ENCODE measurements at regions not wholly inside any gene's neighbourhood (a gene's known extent, or its start where the extent isn't known, plus 50 kb on each side); places are given as distances from the start of the nearest gene placed in this dataset.
A peak's percentile ranks its signal among the peaks of the same experiment; 100 is the strongest.
"Not testable (repeated sequence)": the region's sequence is repeated elsewhere in the genome, so short reads cannot be mapped to it uniquely, and the experiment has no call there.

DNA sequence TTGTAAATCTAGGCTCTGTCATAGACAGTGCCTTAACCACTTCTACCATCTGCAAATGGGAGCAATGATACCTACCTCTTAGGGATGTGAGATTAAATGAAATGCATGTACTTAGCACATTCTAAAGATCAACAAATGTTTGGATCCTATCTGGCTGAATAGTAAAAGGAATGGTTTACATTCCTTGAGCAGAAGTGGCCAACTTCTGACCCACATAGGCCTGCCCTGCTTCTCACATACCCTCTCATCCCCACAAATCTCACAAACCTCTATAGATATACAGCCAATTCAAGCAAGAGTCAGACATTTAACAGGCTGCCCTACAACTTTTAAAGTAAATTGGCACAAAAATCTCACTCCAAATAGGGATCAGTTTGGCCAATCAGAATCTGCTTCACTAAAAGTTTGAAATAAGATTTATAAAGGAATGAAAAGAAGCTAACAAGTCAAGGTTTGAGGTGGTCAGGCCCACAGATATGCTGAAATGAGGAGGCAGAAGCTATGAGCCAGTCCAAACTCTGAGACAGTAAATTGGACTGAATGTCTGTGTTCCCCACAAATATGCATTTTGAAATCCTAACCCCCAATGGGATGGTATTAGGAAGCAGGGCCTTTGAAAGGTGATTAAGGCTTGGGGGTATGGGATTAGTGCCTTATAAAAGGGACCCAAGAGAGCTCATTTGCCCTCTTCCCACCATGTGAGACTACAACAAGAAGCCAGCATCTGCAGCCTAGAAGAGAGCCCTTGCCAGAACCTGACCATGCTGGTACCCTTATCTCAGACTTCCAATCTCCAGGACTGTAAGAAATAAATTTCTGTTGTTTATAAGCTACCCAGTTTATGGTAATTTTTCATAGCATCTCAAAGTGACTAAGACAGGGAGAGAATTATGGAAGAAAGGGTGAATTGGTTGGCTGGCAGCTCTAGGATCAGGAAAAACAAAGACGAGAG is 227.8 kb upstream of the RBMS1 start:
- DNase-seq (ENCODE audit: low read depth, low spot score): no peak

DNA sequence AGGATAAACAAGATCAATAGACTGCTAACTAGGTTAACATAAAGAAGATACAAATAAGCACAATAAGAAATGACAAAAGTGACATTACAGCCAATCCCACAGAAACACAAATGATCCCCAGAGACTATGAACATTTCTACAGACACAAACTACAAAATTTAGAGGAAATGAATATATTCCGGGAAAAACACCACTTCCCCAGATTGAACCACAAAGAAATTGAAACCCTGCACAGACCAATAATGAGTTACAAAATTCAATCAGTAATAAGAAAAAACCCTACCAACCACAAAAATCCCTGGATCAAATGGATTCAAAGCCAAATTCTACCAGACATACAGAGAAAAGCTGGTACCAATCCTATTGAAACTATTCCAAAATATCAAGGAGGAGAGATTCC is 232.4 kb upstream of the RBMS1 start:
- no peak for DNase-seq (ENCODE audit: low read depth, low spot score)

DNA sequence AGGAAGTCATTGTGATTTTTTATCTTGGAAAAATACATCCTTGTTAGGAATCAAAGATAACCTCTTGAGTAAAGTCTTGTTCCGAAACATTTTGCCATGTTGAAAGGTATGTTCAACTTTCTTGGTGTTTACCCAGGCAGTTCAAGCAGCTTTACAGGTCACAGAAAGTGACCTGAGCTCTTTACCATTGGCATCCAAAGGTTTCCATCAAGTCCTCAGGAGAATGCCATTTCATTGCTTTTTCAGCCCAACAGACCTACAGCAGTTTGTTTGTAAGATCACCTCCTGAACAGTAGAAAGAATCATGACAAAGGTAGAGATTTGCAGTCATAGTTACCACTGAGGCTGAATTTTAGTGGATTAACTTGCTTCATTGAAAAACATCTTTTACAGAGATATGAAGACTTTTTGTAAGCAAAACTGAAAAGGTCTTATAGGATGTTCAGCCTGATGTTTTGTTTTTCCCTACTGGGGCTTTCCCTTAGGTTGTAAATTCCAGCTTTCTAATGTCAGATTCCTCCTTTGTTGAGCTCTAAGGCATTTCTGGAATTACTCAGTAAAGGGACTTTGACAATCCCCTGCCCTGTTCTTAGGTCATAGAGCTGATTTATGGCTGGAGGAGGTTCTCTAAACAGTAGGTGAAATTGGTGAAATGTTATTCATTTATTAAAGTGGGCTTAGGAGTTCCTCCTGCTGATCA is 236.8 kb upstream of the RBMS1 start:
- DNase-seq (ENCODE audit: low read depth, low spot score): peak; percentile 54

DNA sequence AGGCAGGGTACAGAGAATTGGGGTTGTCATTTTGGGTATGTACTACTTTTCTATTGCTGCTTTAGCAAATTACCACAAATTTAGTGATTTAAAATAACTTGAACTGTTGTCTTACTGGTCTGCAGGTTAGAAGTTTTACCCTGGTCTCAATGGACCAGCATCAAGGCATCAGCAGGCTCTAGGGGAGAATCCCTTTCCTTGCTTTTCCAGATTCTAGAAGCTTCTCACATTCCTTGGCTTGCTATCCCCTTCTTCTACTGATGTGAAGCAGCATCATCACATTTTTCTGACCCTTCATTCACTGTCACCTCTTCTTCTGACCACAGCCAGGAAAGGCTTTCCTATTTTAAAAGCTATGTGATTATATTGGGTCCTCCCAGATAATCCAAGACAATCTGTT is 237.8 kb upstream of the RBMS1 start:
- DNase-seq (ENCODE audit: low read depth, low spot score): no peak

DNA sequence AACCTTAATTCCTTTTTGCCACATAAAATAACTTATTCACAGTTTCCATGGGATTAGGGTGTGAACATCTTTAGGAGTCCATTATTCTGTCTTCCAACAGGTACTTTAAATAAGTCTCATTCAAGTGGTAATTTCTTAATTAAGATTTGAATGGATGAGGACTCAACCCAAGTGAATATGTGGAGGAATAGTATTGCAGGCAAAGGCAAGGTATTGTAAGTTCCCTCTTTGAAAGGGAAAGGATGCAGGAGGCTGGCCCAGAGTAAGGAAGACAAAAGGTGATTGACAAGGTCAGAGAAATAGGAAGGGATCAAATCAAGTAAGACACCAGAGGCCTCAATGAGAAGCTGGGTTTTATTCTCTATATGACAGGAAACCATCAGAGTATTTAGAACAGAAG is 238.2 kb upstream of the RBMS1 start:
- no peak for DNase-seq (ENCODE audit: low read depth, low spot score)

DNA sequence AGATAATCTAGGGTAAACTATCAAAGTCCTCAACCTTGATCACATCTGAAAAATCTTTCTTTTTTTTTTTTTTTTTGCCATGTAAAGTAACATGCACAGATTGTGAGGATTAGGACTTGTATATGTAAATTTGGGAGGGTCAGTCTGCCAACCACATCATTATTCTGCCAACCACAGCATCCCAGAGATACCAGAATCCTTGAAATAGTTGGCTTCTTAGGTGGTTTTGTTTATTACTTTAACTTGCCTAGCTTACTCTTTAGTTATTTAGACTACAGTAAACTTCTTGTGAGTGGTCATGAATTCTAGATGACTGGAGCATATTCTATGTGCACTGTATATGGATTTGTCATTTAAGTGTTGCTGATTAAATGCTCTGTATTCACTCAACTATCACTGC is 242.1 kb upstream of the RBMS1 start:
- no peak for DNase-seq (ENCODE audit: low read depth, low spot score)

DNA sequence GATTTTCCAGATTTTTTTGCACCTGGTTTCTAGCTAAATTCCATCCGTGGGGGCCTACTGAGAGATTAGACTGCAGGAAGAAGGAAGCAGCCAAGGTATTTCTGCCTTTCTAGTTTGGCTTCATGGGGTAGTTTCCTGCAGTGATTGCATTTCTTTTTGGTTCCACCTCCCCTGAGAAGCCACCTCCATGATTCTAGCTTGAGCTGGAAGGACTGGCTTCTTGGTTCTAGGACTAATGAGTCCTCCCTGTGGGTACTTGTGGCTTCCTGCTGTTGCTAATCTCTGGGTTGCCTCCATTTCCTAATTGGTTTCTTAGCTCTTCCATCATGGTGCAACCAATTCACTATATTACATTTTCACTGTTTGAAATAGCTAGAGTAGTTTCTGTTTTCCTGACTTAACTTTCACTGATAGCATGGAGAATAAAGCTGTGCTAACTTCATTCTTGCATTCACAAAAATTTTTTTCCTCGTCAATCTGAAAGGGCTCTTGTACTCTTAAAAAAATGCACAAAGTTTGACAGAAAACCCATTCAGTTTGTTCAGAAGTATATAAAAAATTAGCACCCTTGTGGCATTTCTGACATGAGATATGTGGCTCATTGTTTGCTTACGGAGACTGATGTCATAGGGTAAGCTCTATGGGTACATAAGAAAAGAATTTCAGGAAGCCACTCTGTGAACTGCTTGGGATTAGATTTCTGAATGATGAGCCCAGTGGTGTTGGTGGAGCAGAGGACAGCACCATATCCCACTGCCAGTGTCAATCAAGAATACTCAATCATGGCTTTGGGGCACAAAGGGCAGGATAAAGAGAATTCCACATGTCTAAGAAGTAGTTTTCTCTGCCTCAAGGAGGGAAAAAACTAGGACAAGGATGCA is 242.8 kb upstream of the RBMS1 start:
- peak; percentile 7 for DNase-seq (ENCODE audit: low read depth, low spot score)

DNA sequence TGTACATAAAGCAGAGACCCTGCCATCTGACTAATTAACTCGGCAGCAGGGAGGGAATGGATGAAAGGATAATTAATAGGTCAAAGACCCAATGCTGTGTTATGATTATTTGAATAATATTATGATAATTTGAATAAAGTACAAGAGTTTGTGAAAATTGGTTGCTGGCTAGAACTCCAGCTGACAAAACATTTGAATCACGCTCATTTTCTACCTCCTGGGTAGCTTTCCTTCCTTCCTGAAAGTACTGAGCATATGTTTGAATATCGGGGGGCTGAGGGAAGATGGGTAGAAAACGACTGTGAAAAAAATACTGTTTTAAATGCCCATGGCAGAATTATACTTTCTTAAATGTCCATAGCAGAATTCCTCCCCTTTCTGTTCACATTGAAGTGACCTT is 243.6 kb upstream of the RBMS1 start:
- DNase-seq (ENCODE audit: low read depth, low spot score): no peak

DNA sequence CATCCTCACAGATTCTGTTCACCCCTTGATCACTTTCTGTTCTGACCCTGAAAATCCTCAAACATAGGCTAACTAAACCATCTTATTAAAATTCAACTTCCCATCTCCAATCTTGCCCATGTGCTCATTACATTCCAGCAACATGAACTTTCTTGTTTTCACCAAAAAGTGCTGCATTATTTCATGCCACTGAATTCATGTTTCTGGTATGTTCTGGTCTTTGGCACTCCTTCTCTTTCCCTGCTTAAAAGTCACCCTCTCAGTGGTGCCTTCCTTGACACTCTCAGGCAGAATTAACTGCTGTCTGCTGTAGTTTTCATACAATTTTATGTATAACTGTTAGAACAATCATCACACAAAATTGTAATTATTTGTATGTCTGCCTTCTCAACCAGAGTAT is 247.7 kb upstream of the RBMS1 start:
- DNase-seq (ENCODE audit: low read depth, low spot score): no peak

DNA sequence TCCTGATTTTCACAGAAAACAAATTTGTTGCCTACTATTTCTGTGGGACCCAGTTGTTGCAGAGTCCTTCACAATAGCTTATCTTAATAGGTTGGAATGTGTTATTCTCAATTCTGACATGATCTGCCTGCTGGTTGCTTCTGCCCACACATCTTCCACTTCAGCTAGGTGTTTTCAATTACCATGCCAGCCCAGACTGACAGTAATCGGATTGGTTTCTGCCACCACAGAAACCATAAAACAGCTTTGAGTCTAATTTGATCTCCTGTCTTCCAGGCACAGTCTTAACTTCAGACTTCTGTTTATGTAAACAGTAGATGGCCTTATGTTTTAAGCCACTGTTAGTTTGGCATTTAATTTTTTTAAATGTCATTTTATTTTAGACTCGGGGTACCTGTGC is 248.2 kb upstream of the RBMS1 start:
- no peak for DNase-seq (ENCODE audit: low read depth, low spot score)

DNA sequence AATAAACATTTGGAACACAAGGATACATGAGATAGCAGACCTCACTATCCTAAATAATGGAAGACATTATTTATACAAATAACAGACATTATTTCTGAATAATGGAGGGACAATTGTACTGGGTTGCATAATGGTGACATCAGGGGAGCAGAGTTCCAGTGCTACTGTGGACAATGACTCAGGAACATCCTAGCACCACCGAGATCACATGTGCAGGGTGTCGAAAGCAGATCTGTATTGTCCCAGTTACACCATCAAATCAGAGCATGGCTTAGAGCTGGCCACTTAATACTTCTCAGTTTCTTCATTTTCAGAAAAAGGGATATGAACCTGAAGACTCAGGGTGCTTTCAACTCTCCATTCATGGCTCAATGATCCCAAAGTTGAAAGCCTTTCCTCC is 249.1 kb upstream of the RBMS1 start:
- no peak for DNase-seq (ENCODE audit: low read depth, low spot score)

DNA sequence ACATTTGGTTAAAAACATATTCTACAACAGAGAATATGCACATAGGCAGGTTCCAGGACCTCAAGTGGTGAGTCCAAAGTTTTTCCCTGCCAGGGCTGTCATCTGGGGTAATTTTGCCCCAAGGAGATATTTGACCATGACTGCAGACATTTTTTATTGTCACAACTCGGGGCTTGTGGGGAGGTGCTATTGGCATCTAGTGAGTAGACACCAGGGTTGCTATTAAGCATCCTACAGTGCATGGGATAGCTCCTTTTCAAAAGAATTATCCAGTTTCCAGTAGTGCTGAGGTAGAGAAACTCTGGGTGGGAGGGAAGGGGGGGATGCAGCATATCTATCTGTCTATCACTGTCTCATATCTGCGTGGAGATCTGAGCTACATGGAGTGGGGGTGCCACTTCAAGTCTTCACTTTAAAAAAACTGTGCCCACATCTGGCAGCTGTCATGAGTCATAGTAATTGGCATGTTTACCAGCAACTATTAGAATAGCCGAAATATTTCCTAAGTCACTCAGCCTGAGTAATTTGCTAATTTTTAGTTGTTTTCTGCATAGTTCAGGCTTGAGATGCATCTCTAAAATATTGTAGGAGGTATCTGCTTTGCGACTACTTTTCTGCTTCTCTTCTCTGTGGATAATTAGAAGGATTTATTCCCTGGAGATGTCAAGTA is 254.0 kb upstream of the RBMS1 start:
- no peak for DNase-seq (ENCODE audit: low read depth, low spot score)

DNA sequence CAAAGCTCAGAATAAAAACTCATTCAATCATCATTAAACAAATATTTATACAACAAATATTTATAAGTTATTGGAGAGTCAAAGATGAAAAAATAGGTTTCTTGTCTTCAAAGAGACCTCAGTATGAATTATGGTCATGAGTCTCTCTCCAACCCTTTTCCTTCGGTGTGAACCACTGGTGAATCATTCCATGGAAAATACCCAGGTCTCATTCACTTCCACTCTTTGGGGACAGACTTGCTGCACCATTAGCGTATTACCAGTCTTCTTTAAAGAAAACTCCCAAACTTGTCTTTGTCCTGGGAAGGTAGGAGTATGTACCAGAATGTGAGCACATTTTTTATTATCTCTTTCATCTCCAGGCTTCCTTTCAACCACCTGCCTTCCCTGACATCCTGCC is 257.4 kb upstream of the RBMS1 start:
- DNase-seq (ENCODE audit: low read depth, low spot score): no peak

DNA sequence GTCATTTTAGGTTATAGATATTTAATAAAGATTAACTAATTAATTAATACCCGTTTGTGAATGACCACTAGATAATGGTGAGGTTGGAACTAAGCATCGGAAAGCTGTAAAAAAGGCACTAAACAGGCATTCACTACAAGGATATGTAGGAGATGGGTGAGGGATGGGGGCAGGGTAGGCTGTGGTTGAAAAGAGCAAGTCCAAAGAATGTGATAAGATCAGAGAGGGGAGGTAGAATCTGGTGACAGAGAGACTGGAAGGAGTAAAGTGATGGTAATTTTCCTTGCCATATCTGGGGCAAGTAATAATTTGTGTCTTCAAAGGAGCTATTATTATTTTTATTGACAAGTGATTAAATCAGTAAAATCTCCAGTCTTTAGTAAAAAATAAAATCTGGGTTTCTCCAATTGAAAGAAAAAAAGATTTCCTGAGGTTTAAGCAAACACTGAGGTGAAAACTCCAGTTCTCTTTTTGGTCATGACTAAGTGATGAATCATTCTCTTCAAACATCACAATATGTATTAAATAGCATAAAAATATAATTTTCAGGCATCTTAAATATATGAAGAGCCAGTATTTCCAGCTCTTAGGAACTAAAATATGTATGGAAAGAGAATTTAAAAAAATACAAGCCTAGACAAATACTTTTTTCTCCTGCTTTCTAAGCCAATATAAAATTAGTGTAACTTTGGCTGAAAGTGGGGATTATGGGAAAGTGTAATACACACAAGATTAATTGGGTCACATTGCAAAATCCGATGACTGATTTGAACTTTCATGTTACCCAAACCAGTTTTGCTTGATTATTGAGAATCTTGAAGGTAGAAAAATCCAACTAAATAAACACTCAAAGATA is 259.1 kb upstream of the RBMS1 start:
- no peak for DNase-seq (ENCODE audit: low read depth, low spot score)

DNA sequence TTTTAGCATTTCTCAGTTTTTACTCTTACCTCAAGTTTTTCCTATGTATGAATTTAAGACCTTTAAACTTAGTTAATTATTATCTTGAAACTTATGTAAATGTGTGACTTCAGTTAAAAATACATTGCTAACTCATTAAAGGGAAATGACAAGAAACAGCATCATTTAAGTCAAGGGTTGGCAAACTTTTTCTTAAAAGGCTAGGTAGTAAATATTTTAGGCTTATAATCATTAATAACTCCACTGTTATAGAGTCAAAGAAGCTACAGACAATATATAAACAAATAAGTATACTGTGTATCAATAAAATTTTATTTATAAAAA is 259.7 kb upstream of the RBMS1 start:
- DNase-seq (ENCODE audit: low read depth, low spot score): no peak

DNA sequence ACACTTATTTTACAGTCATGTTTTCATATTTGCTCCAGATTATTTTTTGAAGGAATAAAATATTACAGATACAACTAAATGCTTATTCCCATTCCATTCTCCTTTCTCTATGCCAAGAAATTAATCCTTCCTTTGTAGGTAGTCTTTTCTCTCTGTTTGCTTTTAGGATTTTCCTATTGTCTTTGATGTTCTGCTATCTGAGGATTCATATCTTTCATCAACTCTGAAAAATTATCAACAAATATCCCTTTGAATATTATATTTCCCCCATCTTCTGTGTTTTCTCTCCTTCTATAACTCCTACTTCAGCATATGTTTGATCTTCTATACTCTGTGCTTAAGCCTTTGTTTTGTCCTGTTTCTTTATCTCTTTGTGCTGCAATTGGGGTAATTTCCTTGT is 260.4 kb upstream of the RBMS1 start:
- no peak for DNase-seq (ENCODE audit: low read depth, low spot score)

DNA sequence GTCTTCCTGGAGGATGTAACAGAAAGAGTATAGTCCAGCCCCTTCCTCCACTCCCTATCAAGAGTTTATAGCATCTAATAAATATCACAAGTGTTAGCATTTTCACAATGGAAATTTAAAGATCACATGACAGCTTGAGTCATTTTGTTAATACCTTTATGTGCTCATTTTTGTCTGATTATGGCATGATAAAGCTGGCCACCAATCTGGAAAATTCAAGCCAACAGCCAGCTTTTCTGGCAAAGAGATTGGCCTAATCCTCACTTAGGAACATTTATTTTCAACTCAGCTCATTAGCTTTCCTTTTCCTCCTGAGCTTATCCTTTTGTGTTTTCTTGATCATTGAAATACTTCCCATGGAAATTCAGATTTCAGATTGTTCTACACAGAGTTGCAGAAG is 262.9 kb upstream of the RBMS1 start:
- DNase-seq (ENCODE audit: low read depth, low spot score): no peak

DNA sequence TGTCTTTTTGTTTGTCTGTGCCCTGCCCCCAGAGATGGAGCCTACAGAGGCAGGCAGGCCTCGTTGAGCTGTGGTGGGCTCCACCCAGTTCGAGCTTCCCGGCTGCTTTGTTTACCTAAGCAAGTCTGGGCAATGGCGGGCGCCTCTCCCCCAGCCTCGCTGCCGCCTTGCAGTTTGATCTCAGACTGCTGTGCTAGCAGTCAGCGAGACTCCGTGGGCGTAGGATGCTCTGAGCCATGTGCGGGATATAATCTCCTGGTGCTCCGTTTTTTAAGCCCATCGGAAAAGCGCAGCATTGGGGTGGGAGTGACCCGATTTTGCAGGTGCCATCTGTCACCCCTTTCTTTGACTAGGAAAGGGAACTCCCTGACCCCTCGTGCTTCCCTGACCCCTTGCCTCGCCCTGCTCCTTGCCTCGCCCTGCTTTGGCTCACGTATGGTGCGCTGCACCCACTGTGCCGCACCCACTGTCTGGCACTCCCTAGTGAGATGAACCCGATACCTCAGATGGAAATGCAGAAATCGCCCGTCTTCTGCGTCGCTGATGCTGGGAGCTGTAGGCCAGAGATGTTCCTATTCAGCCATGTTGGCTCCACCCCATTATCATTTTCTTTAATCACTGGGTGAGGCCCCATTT is 269.0 kb upstream of the RBMS1 start:
- not testable (repeated sequence) for DNase-seq (ENCODE audit: low read depth, low spot score)

DNA sequence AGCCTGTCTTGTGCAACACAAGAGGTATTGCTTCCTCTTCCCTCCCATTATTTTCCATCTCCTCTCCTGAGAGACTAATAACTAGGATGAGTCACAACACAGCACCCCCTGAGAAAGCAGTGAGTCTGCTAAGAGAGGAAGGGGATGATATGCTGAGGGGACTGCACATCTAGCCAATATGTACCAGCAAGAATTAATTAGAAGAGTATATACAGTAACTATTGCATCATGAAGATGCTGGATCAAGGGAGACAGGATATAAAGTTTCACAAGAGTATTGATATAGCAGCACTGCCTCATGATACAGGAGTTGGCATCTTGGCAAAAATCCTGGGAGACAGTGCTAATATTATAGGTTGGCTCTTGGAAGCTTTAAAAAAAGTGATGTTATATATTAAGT is 289.9 kb upstream of the RBMS1 start:
- no peak for DNase-seq (ENCODE audit: low read depth, low spot score)

DNA sequence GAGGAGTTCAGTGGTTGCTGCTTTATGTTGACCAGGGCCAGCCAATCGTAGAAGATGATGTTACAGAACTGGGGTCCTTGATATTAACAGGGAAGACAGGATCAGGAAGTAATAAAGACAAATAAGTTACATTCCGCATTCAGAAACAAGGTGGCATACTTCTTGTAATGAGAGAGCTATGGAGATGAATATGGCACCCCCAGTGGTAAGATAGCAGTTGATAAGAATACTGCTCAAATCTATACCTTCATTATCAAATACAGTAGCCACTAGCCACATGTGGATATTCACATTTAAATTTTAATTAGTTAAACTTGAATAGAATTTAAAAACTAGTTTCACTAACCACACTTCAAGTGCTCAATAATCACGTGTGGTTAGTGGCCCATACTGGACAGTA is 290.4 kb upstream of the RBMS1 start:
- DNase-seq (ENCODE audit: low read depth, low spot score): no peak
